HL-60 (cell line): ENCODE measurements at regions not wholly inside any gene's neighbourhood (a gene's known extent, or its start where the extent isn't known, plus 50 kb on each side); places are given as distances from the start of the nearest gene placed in this dataset.

Experiments
- CTCF ChIP-seq: IDR thresholded peaks from one replicate; pipeline ENCODE4 v1.5.1; 2011; ENCODE audit warnings: low read length, control low read depth, inconsistent platforms; ENCODE audit not compliant: insufficient read depth
- POLR2AphosphoS5 ChIP-seq: IDR thresholded peaks from 2 replicates; pipeline ENCODE4 v1.6.1; 2012; ENCODE audit warnings: low read depth

DNA sequence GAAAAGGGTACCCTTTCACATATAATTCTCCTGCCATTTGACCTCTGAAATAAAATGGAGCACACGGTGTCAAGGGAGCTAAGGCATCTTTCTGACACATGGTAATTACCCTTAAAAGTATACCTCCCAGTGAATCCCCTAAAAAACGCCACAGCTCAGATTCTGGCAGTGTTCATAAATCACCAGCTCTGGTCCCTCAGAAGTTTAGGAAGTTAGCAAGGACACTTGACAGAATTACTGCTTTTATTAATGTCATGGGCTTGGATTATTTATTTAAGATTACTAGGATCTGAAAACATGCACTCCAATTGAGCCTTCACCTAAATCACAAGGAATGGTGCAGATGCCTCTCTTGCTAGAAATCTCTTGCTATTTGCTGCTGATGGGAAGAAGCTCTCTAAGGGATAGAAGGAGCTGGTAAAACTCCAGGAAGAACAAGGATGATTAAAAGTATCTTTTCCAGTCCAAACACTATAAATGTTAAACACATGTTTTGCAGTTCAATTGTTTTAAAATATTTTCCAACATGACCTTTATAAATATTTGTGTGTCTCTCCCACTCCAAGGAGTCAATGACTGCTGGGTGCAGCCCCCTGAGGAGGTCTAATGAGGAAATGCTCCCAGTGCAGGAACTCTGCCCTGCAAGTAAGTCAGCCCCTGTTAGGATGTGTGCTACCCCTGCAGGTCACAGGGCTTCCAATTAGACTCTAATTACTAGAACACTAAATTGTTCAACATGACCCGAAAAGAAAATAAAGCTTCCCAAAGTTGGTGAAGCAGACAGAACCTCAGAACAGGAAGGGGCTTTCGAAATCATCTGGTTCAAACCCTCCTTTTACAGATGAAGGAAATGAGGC, 230.3 kb downstream of the TFAP2A start:
- TF ChIP-seq POLR2AphosphoS5 (no peak), CTCF (no peak)
